Sciatic nerve (tissue), 2 donors: ENCODE measurements at regions not wholly inside any gene's neighbourhood (a gene's known extent, or its start where the extent isn't known, plus 50 kb on each side); places are given as distances from the start of the nearest gene placed in this dataset.
"Not testable (repeated sequence)": the region's sequence is repeated elsewhere in the genome, so short reads cannot be mapped to it uniquely, and the experiment has no call there.

Source experiments
- ATAC-seq: fragments of 200-7000 bp; cut with Tn5 transposase; one replicate; pipeline ENCODE4 v1.9.1; 2020; ENCODE audit warnings: mild to moderate bottlenecking, moderate library complexity
- DNase-seq: peaks from one replicate; pipeline ENCODE4 v3.0.0-alpha.2; 2020; ENCODE audit warnings: low spot score
- intact Hi-C: fragments of 100-400 bp; cut with DNase I; formaldehyde crosslinking; loops from one replicate; pipeline ENCODE4 v1.14.2; 2022
- donor health status: DM: no; HTN: no; CAD: no.
- donor health status: DM: no; HTN: no; CAD: no.

GRCh38 chr4:117135634-117136354, 50.4 kb upstream of the TRAM1L1 start:
- no peak for ATAC-seq
- intact Hi-C loops = no loop called here
- DNase-seq = no peak

DNA sequence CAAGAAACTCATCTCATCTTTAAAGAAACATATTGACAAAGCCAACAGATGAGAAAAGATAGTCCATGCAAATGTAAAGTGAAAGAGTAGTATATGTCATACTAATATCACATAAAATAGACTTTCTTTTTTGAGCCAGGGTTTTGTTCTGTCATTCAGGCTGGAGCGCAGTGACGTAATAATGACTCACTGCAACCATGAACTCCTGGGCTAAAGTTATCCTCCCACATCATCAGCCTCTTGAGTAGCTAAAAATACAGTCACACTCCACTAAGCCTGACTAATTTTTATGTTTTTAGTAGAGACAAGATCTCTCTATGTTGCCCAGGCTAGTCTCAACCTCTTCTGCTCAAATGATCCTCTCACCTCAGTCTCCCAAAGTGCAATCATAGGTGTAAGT, 51.8 kb upstream of the TRAM1L1 start:
- intact Hi-C loops = no loop called here
- no peak for ATAC-seq
- DNase-seq = no peak

DNA sequence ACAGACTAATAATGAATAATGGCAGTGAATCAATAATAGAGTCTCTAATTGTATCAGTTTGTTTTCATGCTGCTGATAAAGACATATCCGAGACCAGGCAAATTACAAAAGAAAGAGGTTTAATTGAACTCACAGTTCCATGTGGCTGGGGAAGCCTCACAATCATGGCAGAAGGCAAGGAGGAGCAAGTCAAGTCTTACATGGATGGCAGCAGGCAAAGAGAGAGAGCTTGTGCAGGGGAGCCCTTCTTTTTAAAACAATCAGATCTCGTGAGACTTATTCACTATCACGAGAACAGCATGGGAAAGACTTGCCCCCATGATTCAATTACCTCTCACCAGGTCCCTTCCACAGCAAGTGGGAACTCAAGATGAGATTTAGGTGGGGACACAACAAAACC, 53.4 kb upstream of the TRAM1L1 start:
- ATAC-seq, DNase-seq, intact Hi-C loops: not testable (repeated sequence)

- intact Hi-C loops = no loop called here
- no peak for ATAC-seq
- no peak for DNase-seq
These were observed 68.9 kb upstream of the TRAM1L1 start for GRCh38 chr4:117154251-117154650.

- intact Hi-C loops = no loop called here
- no peak for DNase-seq
- no peak for ATAC-seq
These were observed 71.4 kb upstream of the TRAM1L1 start for GRCh38 chr4:117156806-117157205.

DNA sequence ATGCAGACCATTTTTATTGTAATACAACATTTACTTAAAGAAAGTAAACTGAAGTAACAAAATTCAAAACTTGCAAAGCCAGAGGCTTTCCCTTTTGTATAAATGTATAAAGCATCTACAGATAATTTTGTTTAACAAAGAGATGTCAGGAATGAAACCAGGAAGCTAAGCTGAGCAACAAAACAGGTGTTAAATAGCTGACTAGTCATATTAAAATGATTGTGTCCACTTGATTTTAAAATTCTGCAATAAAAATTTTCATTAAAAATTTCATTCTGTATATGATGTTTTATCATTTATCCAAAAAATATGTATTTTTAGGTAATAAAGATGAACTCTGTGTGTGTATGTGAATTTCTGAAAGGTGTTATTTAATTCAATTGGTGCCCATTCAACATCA, 72.0 kb upstream of the TRAM1L1 start:
- DNase-seq (no peak), ATAC-seq (no peak)
- intact Hi-C loops = no loop called here

GRCh38 chr4:117162976-117163375, 77.6 kb upstream of the TRAM1L1 start:
- no peak for ATAC-seq
- intact Hi-C loops = no loop called here
- DNase-seq = no peak

DNA sequence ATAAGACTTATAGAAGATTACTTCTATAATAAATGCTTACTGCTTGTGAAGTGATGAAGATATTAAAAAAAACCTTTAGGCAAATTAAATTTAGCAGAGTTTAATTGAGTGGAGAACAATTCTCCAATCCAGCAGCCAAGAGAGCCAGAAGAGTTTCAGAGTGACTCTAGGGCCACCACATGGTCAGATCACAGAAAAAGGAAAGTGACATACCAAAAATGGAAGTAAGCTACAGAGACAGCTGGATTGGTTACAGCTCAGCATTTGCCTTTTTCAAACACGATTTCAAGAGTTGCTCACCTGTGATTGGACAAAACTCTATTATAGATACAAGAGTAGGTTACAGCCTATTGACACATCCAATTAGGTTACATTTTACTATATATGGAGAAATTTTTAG, 79.0 kb upstream of the TRAM1L1 start:
- ATAC-seq = no peak
- intact Hi-C loops = no loop called here
- DNase-seq = no peak

DNA sequence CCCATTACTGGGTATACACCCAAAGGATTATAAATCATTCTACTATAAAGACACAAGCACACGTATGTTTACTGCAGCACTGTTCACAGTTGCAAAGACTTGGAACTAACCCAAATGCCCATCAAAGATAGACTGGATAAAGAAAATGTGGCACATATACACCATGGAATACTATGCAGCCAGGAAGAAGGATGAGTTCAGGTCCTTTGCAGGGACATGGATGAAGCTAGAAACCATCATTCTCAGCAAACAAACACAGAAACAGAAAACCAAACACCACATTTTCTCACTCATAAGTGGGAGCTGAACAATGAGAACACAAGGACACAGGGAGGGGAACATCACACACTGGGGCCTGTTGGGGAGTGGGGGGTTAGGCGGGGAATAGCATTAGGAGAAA, 90.0 kb upstream of the TRAM1L1 start:
- intact Hi-C loops, DNase-seq, ATAC-seq: not testable (repeated sequence)

DNA sequence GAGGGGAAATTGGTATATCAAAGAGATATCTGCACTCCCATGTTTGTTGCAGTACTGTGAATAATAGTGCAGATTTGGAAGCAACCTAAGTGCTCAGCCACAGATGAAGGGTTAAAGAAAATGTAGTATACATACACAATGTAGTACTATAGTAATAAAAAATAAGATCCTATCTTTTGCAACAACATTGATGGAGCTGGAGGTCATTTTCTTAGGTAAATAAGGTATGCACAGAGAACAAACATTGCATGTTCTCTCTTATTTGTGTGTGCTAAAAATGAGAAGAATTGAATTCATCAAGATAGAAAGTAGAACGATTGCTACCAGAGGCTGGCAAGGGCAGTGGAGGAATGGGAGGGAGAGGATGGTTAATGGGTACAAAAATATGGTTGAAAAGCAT, 117.9 kb upstream of the TRAM1L1 start:
- no peak for ATAC-seq
- no peak for DNase-seq
- intact Hi-C loops = no loop called here

- ATAC-seq = no peak
- no peak for DNase-seq
- intact Hi-C loops = no loop called here
These were observed 125.2 kb upstream of the TRAM1L1 start for GRCh38 chr4:117210551-117210950.

- intact Hi-C loops = no loop called here
- no peak for ATAC-seq
- DNase-seq = no peak
These were observed 138.9 kb upstream of the TRAM1L1 start for GRCh38 chr4:117224256-117224655.

DNA sequence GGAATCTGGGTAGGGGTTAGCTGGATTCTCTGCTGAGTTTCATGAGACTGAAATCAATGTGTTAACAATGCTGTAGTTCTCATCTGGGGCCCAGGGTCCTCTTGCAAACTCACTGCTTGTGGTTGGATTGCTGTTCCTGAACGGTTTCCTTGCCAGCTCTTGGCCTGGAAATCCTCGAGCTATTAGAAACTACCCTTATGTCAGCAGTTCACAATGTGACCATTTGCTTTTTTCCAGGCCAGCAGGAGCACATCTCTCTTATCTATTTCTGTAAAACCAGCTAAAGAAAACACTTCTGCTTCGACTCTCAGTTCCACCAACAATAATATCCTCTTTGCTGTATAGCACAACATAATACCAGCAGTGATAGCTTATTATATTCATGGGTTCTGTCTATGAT, 140.1 kb upstream of the TRAM1L1 start:
- intact Hi-C loops = no loop called here
- ATAC-seq = no peak
- DNase-seq = no peak

- no peak for ATAC-seq
- DNase-seq = no peak
- intact Hi-C loops = no loop called here
These were observed 142.5 kb upstream of the TRAM1L1 start for GRCh38 chr4:117227925-117228324.

DNA sequence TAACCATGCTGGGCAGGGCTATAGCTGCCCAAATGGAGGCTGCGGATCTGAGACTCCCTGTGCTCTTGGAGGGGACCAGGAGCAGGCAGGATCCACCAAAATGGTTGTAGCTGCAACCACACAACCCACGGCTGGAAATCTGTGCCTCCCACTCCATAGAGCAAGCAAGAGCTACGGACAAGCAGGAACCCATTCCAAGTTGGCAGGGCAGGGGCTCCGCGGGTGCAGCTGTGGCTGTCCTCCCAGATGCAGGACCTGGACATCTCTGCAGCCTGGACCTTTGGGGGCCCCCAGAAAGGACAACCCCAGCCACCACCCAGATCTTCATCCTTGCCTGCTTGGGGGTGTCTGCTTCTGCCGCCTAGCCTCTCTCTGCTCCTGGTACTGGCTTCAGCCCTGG, 154.1 kb upstream of the TRAM1L1 start:
- no peak for DNase-seq
- no peak for ATAC-seq
- intact Hi-C loops = no loop called here

DNA sequence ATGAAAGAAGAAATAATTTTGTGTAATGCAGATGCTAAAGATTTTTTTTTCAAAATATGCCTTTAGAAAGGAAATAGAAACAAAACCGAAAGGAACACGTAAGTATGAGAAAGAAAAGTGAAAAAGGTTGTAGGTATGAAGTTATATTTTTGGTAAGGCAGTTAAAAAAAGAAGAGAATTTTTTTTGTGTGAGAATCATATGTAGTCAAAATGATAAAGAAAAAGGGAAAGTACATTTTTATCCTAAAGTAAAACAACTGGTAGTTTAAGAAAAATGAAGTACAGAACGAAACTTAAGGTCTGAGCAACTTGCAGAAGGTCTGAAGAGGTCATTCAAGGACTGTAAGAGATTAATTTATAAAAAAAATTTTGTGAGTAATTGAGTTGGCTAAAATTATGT, 164.0 kb upstream of the TRAM1L1 start:
- intact Hi-C loops = no loop called here
- no peak for ATAC-seq
- no peak for DNase-seq

DNA sequence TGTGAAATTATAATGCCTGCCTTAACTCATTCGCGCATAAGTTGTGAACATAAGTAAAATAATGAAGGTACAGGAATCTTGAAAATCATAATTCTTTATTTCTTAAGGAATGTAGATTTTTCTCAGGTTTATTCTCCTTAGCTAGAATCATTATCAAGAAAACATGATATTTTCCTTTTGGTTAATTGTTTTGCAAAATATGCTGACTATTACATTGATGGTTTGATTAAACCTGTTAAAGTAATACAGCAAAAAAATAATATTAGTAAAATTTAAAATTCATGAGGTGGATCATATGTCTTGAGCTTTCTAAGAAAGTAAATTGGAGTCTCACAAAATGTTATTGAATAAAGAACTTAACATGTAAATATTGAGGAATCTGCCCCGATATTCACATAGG, 178.7 kb upstream of the TRAM1L1 start:
- ATAC-seq = no peak
- DNase-seq = no peak
- intact Hi-C loops = no loop called here

- DNase-seq = no peak
These were observed 181.9 kb upstream of the TRAM1L1 start for GRCh38 chr4:117267317-117267716.

GRCh38 chr4:117284736-117285135, 199.4 kb upstream of the TRAM1L1 start:
- no peak for DNase-seq
- intact Hi-C loops = no loop called here
- no peak for ATAC-seq

More at GRCh38 chr4:117267317-117267716, 181.9 kb upstream of the TRAM1L1 start:
- ATAC-seq = no peak
- intact Hi-C loops = no loop called here

DNA sequence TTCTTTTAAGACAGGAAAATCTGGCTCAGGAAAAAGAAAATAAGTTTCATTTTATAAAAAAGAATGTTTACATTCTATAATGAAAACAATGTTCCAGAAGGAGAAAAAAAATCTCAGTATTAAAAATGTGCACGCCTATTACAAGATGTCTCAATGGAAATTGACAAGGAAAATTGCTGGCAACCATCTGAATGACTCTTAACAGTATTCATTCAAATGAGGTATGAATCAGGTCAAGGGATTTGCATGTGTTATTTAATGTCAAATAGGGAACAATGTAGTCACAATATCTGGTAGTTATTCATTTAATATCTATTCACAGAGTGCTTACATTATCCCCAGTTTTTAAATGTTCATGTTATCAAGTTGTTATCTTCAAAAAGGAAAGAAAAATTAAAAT, 208.4 kb upstream of the TRAM1L1 start:
- no peak for ATAC-seq
- no peak for DNase-seq
- intact Hi-C loops = no loop called here

DNA sequence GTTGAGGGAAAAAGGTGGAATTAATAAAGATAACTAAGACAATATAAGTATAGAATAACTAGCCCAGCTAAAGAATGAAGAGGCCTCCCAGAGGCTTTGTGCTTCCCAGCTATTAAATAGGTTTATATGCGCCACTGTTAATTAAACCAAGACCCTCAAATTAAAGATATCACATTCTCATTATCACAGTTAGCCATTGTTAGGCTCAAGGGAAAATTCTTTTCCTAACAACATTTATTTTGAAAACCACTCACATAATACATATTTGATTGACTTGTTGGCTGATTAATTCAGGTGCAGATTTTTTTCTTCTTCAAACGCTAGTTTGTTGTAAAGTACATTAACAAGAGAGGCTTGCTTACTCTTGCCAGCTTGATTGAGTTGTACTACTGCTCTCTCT, 216.8 kb upstream of the TRAM1L1 start:
- DNase-seq (no peak), ATAC-seq (no peak)
- intact Hi-C loops = no loop called here
